Panc1 (cell line): ENCODE measurements at regions not wholly inside any gene's neighbourhood (a gene's known extent, or its start where the extent isn't known, plus 50 kb on each side); places are given as distances from the start of the nearest gene placed in this dataset.

Experiments used
- ATAC-seq: fragments of 200-7000 bp; cut with Tn5 transposase; 2 replicates; pipeline ENCODE4 v1.9.1; 2020; ENCODE audit warnings: mild to moderate bottlenecking, moderate library complexity
- BruUV-seq: library from RNA; stranded (reverse); fragments of 400-500 nt; replicated peaks from 2 replicates; lab custom pipeline; 2021; lab: Mats Ljungman, UMichigan
- CTCF ChIA-PET: fragments of 300-600 bp; sonication (Branson Sonifier 250); formaldehyde crosslinking; loops from one replicate; lab custom pipeline; 2022; ENCODE audit warnings: antibody characterized with exemption; lab: Charles Lee
- POLR2A ChIA-PET: fragments of 300-600 bp; sonication (Branson Sonifier 250); formaldehyde crosslinking; loops from one replicate; lab custom pipeline; 2022; ENCODE audit warnings: antibody characterized with exemption; lab: Charles Lee
- DNase-seq: peaks from one replicate; pipeline ENCODE4 v3.0.0-alpha.2; 2010; ENCODE audit warnings: low read depth, low spot score
- H3K27ac ChIP-seq: 2 replicates; pipeline ENCODE4 v1.5.1; 2011; ENCODE audit warnings: mild to moderate bottlenecking, low read length, inconsistent platforms
- H3K27me3 ChIP-seq: fragments of 200-500 bp; sonication (Bioruptor generic); 2 replicates; pipeline ENCODE4 v1.6.0; 2014; ENCODE audit warnings: low read length, inconsistent platforms; ENCODE audit not compliant: control insufficient read depth, insufficient read depth
- H3K36me3 ChIP-seq: fragments of 200-500 bp; sonication (Bioruptor generic); 2 replicates; pipeline ENCODE4 v1.5.1; 2014; ENCODE audit warnings: inconsistent platforms, mild to moderate bottlenecking, low read length, moderate library complexity; ENCODE audit not compliant: control insufficient read depth, insufficient read depth
- H3K4me1 ChIP-seq: 2 replicates; pipeline ENCODE4 v1.5.1; 2011; ENCODE audit warnings: inconsistent platforms, mild to moderate bottlenecking, low read length, moderate library complexity; ENCODE audit not compliant: control insufficient read depth, insufficient read depth
- H3K4me3 ChIP-seq, 2 experiments: 2 replicates each; pipeline ENCODE4 v1.5.1; 2011 to 2012; ENCODE audit warnings: low read depth in 2 of 2, low read length in 2 of 2, mild to moderate bottlenecking in 2 of 2, inconsistent platforms in 1 of 2, moderate library complexity in 1 of 2
- H3K9me3 ChIP-seq: fragments of 200-500 bp; sonication (Bioruptor generic); 2 replicates; pipeline ENCODE4 v1.5.1; 2014; ENCODE audit warnings: low read depth, mild to moderate bottlenecking, inconsistent platforms, low read length, moderate library complexity; ENCODE audit not compliant: control insufficient read depth, insufficient read depth
- POLR2AphosphoS5 ChIP-seq: IDR thresholded peaks from 2 replicates; pipeline ENCODE4 v1.6.1; 2012; ENCODE audit warnings: mild to moderate bottlenecking, low read depth, low read length, moderate library complexity
- SIN3A ChIP-seq: IDR thresholded peaks from 2 replicates; pipeline ENCODE4 v1.6.1; 2012; ENCODE audit warnings: low read depth, mild to moderate bottlenecking, low read length, moderate library complexity, borderline replicate concordance; ENCODE audit not compliant: insufficient read depth
- TCF7L2 ChIP-seq: IDR thresholded peaks from 2 replicates; pipeline ENCODE4 v1.6.1; 2011; ENCODE audit warnings: mild to moderate bottlenecking, low read depth, low read length, inconsistent platforms
- in situ Hi-C: cut with HindIII; loops from 2 replicates; pipeline ENCODE4 v1.10.0; 2016; ENCODE audit warnings: low sequenced_read_pairs, low pct_unique_long_range_greater_than_20kb
- intact Hi-C: fragments of 100-400 bp; cut with micrococcal nuclease; formaldehyde crosslinking; loops from one replicate; pipeline ENCODE4 v1.10.0; 2022; ENCODE audit not compliant: unreplicated experiment
- TF ChIP-seq, protein P1 (sequence below): fragments of 450-650 bp; IDR thresholded peaks from 2 replicates; pipeline ENCODE4 v1.5.1; 2017; ENCODE audit warnings: mild to moderate bottlenecking
- TF ChIP-seq, protein P2 (sequence below), 2 experiments: IDR thresholded peaks; 2 replicates each; pipeline ENCODE4 v1.6.1; 2011 to 2012; ENCODE audit warnings: low read depth in 2 of 2, control low read depth in 1 of 2, low read length in 1 of 2, mild to moderate bottlenecking in 1 of 2, moderate library complexity in 1 of 2; ENCODE audit not compliant: insufficient read depth in 1 of 2

DNA sequence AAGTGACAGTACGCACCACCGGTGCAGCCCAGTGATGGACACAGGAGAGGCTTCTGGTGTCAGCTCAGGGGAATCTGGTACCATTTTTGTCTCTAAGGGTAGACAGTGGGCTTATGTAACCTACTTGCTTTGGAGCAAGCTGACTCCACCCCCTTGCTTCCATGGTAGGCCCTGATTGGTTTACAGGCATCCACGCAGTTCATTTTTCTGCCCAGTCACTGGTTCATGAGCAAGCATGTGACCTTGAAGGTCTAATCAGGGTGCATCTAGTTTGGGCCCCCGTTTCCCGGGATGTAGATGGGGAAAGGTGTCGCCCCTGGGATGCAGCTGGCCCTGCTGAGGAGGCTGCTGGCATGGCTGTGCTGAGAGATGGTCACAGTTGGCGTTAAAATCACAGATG, 244.8 kb upstream of the KCNG1 start:
- BruUV-seq = no TSS peak
- CTCF ChIA-PET = no interaction called here
- intact Hi-C loops = no loop called here

DNA sequence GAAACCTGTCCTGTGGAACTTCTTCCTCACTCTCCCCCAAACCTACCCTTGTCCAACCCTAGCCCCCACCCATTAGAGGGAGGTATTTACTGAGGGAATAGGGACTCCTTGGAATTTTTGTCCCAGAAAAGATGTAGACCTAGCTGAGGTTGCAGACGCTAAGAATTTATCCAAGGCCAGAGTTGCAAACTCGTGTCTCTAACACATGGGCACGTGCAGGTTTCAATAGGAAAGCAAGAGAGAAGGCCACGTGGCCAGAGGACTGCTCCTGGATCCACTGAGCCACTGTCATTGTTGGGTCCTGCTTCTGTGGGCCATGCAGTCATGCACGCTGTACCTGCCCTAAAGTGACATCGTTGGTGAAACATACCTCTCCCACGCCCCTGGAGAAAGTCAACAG, 243.4 kb upstream of the KCNG1 start:
- H3K36me3 ChIP-seq = no peaks in the 10 kb centered on the region
- in situ Hi-C loops = no loop called here
- ChIA-PET POLR2A (no interaction called here), CTCF (no interaction called here)
- TF ChIP-seq, protein P1, sequence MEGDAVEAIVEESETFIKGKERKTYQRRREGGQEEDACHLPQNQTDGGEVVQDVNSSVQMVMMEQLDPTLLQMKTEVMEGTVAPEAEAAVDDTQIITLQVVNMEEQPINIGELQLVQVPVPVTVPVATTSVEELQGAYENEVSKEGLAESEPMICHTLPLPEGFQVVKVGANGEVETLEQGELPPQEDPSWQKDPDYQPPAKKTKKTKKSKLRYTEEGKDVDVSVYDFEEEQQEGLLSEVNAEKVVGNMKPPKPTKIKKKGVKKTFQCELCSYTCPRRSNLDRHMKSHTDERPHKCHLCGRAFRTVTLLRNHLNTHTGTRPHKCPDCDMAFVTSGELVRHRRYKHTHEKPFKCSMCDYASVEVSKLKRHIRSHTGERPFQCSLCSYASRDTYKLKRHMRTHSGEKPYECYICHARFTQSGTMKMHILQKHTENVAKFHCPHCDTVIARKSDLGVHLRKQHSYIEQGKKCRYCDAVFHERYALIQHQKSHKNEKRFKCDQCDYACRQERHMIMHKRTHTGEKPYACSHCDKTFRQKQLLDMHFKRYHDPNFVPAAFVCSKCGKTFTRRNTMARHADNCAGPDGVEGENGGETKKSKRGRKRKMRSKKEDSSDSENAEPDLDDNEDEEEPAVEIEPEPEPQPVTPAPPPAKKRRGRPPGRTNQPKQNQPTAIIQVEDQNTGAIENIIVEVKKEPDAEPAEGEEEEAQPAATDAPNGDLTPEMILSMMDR = no peak
- TF ChIP-seq TCF7L2 (no peak), POLR2AphosphoS5 (no peak), SIN3A (no peak)
- TF ChIP-seq, protein P2, sequence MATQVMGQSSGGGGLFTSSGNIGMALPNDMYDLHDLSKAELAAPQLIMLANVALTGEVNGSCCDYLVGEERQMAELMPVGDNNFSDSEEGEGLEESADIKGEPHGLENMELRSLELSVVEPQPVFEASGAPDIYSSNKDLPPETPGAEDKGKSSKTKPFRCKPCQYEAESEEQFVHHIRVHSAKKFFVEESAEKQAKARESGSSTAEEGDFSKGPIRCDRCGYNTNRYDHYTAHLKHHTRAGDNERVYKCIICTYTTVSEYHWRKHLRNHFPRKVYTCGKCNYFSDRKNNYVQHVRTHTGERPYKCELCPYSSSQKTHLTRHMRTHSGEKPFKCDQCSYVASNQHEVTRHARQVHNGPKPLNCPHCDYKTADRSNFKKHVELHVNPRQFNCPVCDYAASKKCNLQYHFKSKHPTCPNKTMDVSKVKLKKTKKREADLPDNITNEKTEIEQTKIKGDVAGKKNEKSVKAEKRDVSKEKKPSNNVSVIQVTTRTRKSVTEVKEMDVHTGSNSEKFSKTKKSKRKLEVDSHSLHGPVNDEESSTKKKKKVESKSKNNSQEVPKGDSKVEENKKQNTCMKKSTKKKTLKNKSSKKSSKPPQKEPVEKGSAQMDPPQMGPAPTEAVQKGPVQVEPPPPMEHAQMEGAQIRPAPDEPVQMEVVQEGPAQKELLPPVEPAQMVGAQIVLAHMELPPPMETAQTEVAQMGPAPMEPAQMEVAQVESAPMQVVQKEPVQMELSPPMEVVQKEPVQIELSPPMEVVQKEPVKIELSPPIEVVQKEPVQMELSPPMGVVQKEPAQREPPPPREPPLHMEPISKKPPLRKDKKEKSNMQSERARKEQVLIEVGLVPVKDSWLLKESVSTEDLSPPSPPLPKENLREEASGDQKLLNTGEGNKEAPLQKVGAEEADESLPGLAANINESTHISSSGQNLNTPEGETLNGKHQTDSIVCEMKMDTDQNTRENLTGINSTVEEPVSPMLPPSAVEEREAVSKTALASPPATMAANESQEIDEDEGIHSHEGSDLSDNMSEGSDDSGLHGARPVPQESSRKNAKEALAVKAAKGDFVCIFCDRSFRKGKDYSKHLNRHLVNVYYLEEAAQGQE (IDR thresholded peaks at IDR 0.05; ENCODE audit: insufficient read depth in 1 of 2, low read depth in 2 of 2, low read length in 1 of 2) = no peak
- peaks cover 8% of the 10 kb centered on the region for H3K27me3 ChIP-seq
- no peak overlapping the region for H3K4me3 ChIP-seq
- DNase-seq = no peak
- intact Hi-C loops = no loop called here
- no TSS peak for BruUV-seq
- no peak for ATAC-seq
- no peak overlapping the region for H3K27ac ChIP-seq
- no peaks in the 10 kb centered on the region for H3K9me3 ChIP-seq
- no peaks in the 10 kb centered on the region for H3K4me1 ChIP-seq

More for the DNA sequence above, 244.8 kb upstream of the KCNG1 start:
- Histone ChIP-seq H3K4me1 (no peaks in the 10 kb centered on the region), H3K27ac (no peak overlapping the region), H3K4me3 (no peak overlapping the region), H3K36me3 (no peaks in the 10 kb centered on the region), H3K27me3 (peaks cover 6% of the 10 kb centered on the region), H3K9me3 (no peaks in the 10 kb centered on the region)
- POLR2A ChIA-PET = no interaction called here
- no peak for DNase-seq
- no peak for TF ChIP-seq SIN3A
- TF ChIP-seq, protein P2 (IDR thresholded peaks at IDR 0.05; ENCODE audit: insufficient read depth in 1 of 2, low read depth in 2 of 2, low read length in 1 of 2) = no peak
- TF ChIP-seq POLR2AphosphoS5 = no peak
- TF ChIP-seq, protein P1 = no peak
- in situ Hi-C loops = no loop called here
- ATAC-seq = no peak
